ENCODE measurements at regions not wholly inside any gene's neighbourhood (a gene's known extent, or its start where the extent isn't known, plus 50 kb on each side); places are given as distances from the start of the nearest gene placed in this dataset.

GRCh38 chr7:25864943-25865751 lies 286.9 kb upstream of the NFE2L3 start:
- DNase-seq = no peak

- DNase-seq = no peak
Observed at GRCh38 chr7:25868509-25868908, 283.5 kb upstream of the NFE2L3 start.

GRCh38 chr7:25870574-25870973 lies 281.4 kb upstream of the NFE2L3 start:
- DNase-seq = no peak

- DNase-seq = no peak
Observed at GRCh38 chr7:25876092-25876491, 275.9 kb upstream of the NFE2L3 start.

- no peak for DNase-seq
Observed at GRCh38 chr7:25877802-25878789, 273.9 kb upstream of the NFE2L3 start.

- DNase-seq = no peak
Observed at GRCh38 chr7:25879799-25880198, 272.2 kb upstream of the NFE2L3 start.

GRCh38 chr7:25881317-25882037 lies 270.5 kb upstream of the NFE2L3 start:
- no peak for DNase-seq

GRCh38 chr7:25882151-25882773 lies 269.7 kb upstream of the NFE2L3 start:
- DNase-seq = no peak

- no peak for DNase-seq
Observed at GRCh38 chr7:25884265-25884828, 267.7 kb upstream of the NFE2L3 start.

GRCh38 chr7:25885057-25885576 lies 266.9 kb upstream of the NFE2L3 start:
- no peak for DNase-seq

GRCh38 chr7:25886387-25887240 lies 265.4 kb upstream of the NFE2L3 start:
- DNase-seq = no peak

GRCh38 chr7:25887266-25887665 lies 264.7 kb upstream of the NFE2L3 start:
- no peak for DNase-seq

GRCh38 chr7:25887795-25888559 lies 264.0 kb upstream of the NFE2L3 start:
- no peak for DNase-seq

GRCh38 chr7:25889765-25890164 lies 262.2 kb upstream of the NFE2L3 start:
- no peak for DNase-seq

- no peak for DNase-seq
Observed at GRCh38 chr7:25891591-25891990, 260.4 kb upstream of the NFE2L3 start.

GRCh38 chr7:25893436-25893835 lies 258.6 kb upstream of the NFE2L3 start:
- DNase-seq = no peak

- peak; percentile 44 for DNase-seq
Observed at GRCh38 chr7:25894002-25894901, 257.7 kb upstream of the NFE2L3 start.

- DNase-seq = peak; percentile 67
Observed at GRCh38 chr7:25894902-25895791, 256.9 kb upstream of the NFE2L3 start.

Measured in CD4-positive, alpha-beta T cell treated with Interleukin-12 subunit alpha and Interleukin-12 subunit beta, for 1 hour (primary cell).